IMR-90 (cell line): ENCODE measurements at regions not wholly inside any gene's neighbourhood (a gene's known extent, or its start where the extent isn't known, plus 50 kb on each side); places are given as distances from the start of the nearest gene placed in this dataset.

ENCODE experiments used
- BHLHE40 ChIP-seq: fragments of 150-350 bp; IDR thresholded peaks from 2 replicates; pipeline ENCODE4 v1.6.1; 2016; ENCODE audit warnings: mild to moderate bottlenecking, low read depth, low read length
- CHD1 ChIP-seq: IDR thresholded peaks from 2 replicates; pipeline ENCODE4 v1.6.1; 2012; ENCODE audit warnings: low read depth, low read length, improper control_type of control experiment
- MAFK ChIP-seq: IDR thresholded peaks from 2 replicates; pipeline ENCODE4 v1.6.1; 2012; ENCODE audit warnings: low read depth, low read length, improper control_type of control experiment
- MAZ ChIP-seq: IDR thresholded peaks from 2 replicates; pipeline ENCODE4 v1.6.1; 2012; ENCODE audit warnings: low read depth, mild to moderate bottlenecking, low read length, improper control_type of control experiment, moderate library complexity, borderline replicate concordance
- MXI1 ChIP-seq: IDR thresholded peaks from 2 replicates; pipeline ENCODE4 v1.6.1; 2012; ENCODE audit warnings: low read depth, mild to moderate bottlenecking, low read length, moderate library complexity, borderline replicate concordance
- NFE2L2 ChIP-seq: fragments of 150-350 bp; IDR thresholded peaks from 2 replicates; pipeline ENCODE4 v1.6.1; 2016; ENCODE audit warnings: low read depth, mild to moderate bottlenecking, low read length
- POLR2A ChIP-seq: IDR thresholded peaks from 2 replicates; pipeline ENCODE4 v1.6.1; 2012; ENCODE audit warnings: mild to moderate bottlenecking, low read depth, low read length
- RAD21 ChIP-seq: IDR thresholded peaks from 2 replicates; pipeline ENCODE4 v1.6.1; 2012; ENCODE audit warnings: low read length, improper control_type of control experiment
- RFX5 ChIP-seq: IDR thresholded peaks from 2 replicates; pipeline ENCODE4 v1.8.0; 2012; ENCODE audit warnings: low read depth, mild to moderate bottlenecking, low read length, moderate library complexity
- SMC3 ChIP-seq: fragments of 150-350 bp; IDR thresholded peaks from 2 replicates; pipeline ENCODE4 v1.6.1; 2016; ENCODE audit warnings: low read depth, mild to moderate bottlenecking, antibody characterized with exemption, low read length, moderate library complexity
- TF ChIP-seq, protein P1 (sequence below): conservative IDR thresholded peaks from 2 replicates; pipeline ENCODE4 v1.5.1; 2012; ENCODE audit warnings: mild to moderate bottlenecking, low read depth, low read length, improper control_type of control experiment
- TF ChIP-seq, protein P2 (sequence below): fragments of 150-350 bp; IDR thresholded peaks from 2 replicates; pipeline ENCODE4 v1.6.1; 2016; ENCODE audit warnings: low read depth, mild to moderate bottlenecking, low read length, moderate library complexity, borderline replicate concordance
- TF ChIP-seq, protein P3 (sequence below): fragments of 150-350 bp; IDR thresholded peaks from 2 replicates; pipeline ENCODE4 v1.6.1; 2017; ENCODE audit warnings: mild to moderate bottlenecking, antibody characterized with exemption, low read length, low read depth

DNA sequence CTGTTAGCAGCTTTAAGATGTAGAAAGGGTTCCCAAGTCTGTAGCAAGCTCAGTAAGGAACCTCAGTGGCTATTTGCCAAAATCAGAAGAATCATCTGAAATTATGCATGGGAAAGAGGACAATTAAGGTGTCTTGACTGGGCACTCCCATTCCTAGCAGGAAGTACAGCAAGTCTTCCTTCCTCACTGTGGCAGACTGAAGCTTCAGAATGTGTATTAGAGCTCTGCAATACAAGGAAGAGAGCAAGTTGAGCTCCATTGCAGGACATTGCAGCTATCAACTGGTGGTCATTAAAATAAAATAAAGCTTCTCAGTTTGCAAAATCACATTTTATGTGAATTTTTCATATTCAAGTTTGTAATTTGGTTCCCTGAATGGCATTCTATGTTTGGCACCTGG, 200.5 kb upstream of the CHAC2 start:
- TF ChIP-seq BHLHE40 (no peak), POLR2A (no peak), MXI1 (no peak), MAFK (no peak), CHD1 (no peak), MAZ (no peak), RAD21 (no peak), SMC3 (no peak), RFX5 (no peak), NFE2L2 (no peak)
- TF ChIP-seq, protein P1, sequence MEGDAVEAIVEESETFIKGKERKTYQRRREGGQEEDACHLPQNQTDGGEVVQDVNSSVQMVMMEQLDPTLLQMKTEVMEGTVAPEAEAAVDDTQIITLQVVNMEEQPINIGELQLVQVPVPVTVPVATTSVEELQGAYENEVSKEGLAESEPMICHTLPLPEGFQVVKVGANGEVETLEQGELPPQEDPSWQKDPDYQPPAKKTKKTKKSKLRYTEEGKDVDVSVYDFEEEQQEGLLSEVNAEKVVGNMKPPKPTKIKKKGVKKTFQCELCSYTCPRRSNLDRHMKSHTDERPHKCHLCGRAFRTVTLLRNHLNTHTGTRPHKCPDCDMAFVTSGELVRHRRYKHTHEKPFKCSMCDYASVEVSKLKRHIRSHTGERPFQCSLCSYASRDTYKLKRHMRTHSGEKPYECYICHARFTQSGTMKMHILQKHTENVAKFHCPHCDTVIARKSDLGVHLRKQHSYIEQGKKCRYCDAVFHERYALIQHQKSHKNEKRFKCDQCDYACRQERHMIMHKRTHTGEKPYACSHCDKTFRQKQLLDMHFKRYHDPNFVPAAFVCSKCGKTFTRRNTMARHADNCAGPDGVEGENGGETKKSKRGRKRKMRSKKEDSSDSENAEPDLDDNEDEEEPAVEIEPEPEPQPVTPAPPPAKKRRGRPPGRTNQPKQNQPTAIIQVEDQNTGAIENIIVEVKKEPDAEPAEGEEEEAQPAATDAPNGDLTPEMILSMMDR = no peak
- TF ChIP-seq, protein P2, sequence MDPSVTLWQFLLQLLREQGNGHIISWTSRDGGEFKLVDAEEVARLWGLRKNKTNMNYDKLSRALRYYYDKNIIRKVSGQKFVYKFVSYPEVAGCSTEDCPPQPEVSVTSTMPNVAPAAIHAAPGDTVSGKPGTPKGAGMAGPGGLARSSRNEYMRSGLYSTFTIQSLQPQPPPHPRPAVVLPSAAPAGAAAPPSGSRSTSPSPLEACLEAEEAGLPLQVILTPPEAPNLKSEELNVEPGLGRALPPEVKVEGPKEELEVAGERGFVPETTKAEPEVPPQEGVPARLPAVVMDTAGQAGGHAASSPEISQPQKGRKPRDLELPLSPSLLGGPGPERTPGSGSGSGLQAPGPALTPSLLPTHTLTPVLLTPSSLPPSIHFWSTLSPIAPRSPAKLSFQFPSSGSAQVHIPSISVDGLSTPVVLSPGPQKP = no peak
- TF ChIP-seq, protein P3, sequence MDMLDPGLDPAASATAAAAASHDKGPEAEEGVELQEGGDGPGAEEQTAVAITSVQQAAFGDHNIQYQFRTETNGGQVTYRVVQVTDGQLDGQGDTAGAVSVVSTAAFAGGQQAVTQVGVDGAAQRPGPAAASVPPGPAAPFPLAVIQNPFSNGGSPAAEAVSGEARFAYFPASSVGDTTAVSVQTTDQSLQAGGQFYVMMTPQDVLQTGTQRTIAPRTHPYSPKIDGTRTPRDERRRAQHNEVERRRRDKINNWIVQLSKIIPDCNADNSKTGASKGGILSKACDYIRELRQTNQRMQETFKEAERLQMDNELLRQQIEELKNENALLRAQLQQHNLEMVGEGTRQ = no peak
